H9 (cell line): ENCODE measurements at regions not wholly inside any gene's neighbourhood (a gene's known extent, or its start where the extent isn't known, plus 50 kb on each side); places are given as distances from the start of the nearest gene placed in this dataset.

Source experiments
- DNase-seq: peaks from one replicate; pipeline ENCODE4 v3.0.0-alpha.2; 2017
- H2AFZ ChIP-seq: one replicate; pipeline ENCODE4 v1.6.1; 2013; ENCODE audit warnings: mild to moderate bottlenecking, low read length, control low read depth, moderate library complexity
- H2AK5ac ChIP-seq: 2 replicates; pipeline ENCODE4 v1.6.1; 2013; ENCODE audit warnings: low read length, control low read depth, mixed read lengths; ENCODE audit not compliant: insufficient read length
- H2BK120ac ChIP-seq: one replicate; pipeline ENCODE4 v1.6.1; 2013; ENCODE audit warnings: low read depth, mild to moderate bottlenecking, low read length, control low read depth, inconsistent platforms; ENCODE audit not compliant: poor library complexity, severe bottlenecking
- H2BK12ac ChIP-seq: 2 replicates; pipeline ENCODE4 v1.6.1; 2013; ENCODE audit warnings: low read length, control low read depth, mixed read lengths, low read depth; ENCODE audit not compliant: insufficient read length
- H2BK15ac ChIP-seq: 2 replicates; pipeline ENCODE4 v1.6.1; 2013; ENCODE audit warnings: low read depth, low read length, control low read depth
- H2BK20ac ChIP-seq: one replicate; pipeline ENCODE4 v1.6.1; 2013; ENCODE audit warnings: low read depth, mild to moderate bottlenecking, low read length, control low read depth, inconsistent platforms; ENCODE audit not compliant: poor library complexity, severe bottlenecking
- H2BK5ac ChIP-seq: 2 replicates; pipeline ENCODE4 v1.6.1; 2013; ENCODE audit warnings: low read length, control low read depth, mixed read lengths; ENCODE audit not compliant: insufficient read length
- H3K14ac ChIP-seq: 2 replicates; pipeline ENCODE4 v1.6.1; 2013; ENCODE audit warnings: low read length, control low read depth; ENCODE audit not compliant: insufficient read depth
- H3K18ac ChIP-seq: 2 replicates; pipeline ENCODE4 v1.6.1; 2013; ENCODE audit warnings: low read depth, mild to moderate bottlenecking, mixed read lengths, low read length, control low read depth; ENCODE audit not compliant: insufficient read length
- H3K23ac ChIP-seq: 2 replicates; pipeline ENCODE4 v1.6.1; 2013; ENCODE audit warnings: low read length, control low read depth, mixed read lengths, low read depth; ENCODE audit not compliant: insufficient read length
- H3K23me2 ChIP-seq: 2 replicates; pipeline ENCODE4 v1.6.1; 2013; ENCODE audit warnings: low read depth, mild to moderate bottlenecking, mixed read lengths, low read length, control low read depth; ENCODE audit not compliant: insufficient read length, poor library complexity, severe bottlenecking
- H3K27ac ChIP-seq: 2 replicates; pipeline ENCODE4 v1.5.1; 2013; ENCODE audit warnings: low read length, control low read depth, mixed read lengths, low read depth; ENCODE audit not compliant: insufficient read length
- H3K27me3 ChIP-seq: 2 replicates; pipeline ENCODE4 v1.6.1; 2013; ENCODE audit warnings: low read length, control low read depth, inconsistent platforms; ENCODE audit not compliant: insufficient read depth
- H3K4ac ChIP-seq: 2 replicates; pipeline ENCODE4 v1.6.1; 2013; ENCODE audit warnings: low read depth, mild to moderate bottlenecking, control low read depth, inconsistent platforms, low read length, moderate library complexity
- H3K4me1 ChIP-seq: 2 replicates; pipeline ENCODE4 v1.6.1; 2013; ENCODE audit warnings: low read length, control low read depth, inconsistent platforms; ENCODE audit not compliant: insufficient read depth
- H3K4me2 ChIP-seq: 2 replicates; pipeline ENCODE4 v1.6.1; 2013; ENCODE audit warnings: low read length, control low read depth, mixed read lengths; ENCODE audit not compliant: insufficient read length, insufficient read depth
- H3K56ac ChIP-seq: 2 replicates; pipeline ENCODE4 v1.6.1; 2013; ENCODE audit warnings: low read depth, mild to moderate bottlenecking, mixed read lengths, low read length, control low read depth; ENCODE audit not compliant: insufficient read length
- H3K79me1 ChIP-seq: 2 replicates; pipeline ENCODE4 v1.6.1; 2013; ENCODE audit warnings: low read depth, mild to moderate bottlenecking, moderate library complexity, low read length, control low read depth, inconsistent platforms; ENCODE audit not compliant: insufficient read depth, poor library complexity, severe bottlenecking
- H3K79me2 ChIP-seq: 2 replicates; pipeline ENCODE4 v1.6.1; 2013; ENCODE audit warnings: low read length, control low read depth, inconsistent platforms; ENCODE audit not compliant: insufficient read depth
- H3K9ac ChIP-seq: 2 replicates; pipeline ENCODE4 v1.6.1; 2013; ENCODE audit warnings: low read length, control low read depth, mixed read lengths; ENCODE audit not compliant: insufficient read length; ENCODE audit errors: extremely low read depth
- H3K9me3 ChIP-seq: one replicate; pipeline ENCODE4 v1.6.1; 2013; ENCODE audit warnings: low read depth, low read length, inconsistent platforms; ENCODE audit not compliant: control insufficient read depth
- H3T11ph ChIP-seq: one replicate; pipeline ENCODE4 v1.6.1; 2013; ENCODE audit warnings: mild to moderate bottlenecking, low read length, control low read depth, inconsistent platforms
- H4K20me1 ChIP-seq: one replicate; pipeline ENCODE4 v1.6.1; 2013; ENCODE audit not compliant: control insufficient read depth, insufficient read length, insufficient read depth
- H4K5ac ChIP-seq: 2 replicates; pipeline ENCODE4 v1.6.1; 2013; ENCODE audit warnings: low read depth, mild to moderate bottlenecking, mixed read lengths, low read length, control low read depth; ENCODE audit not compliant: insufficient read length
- H4K8ac ChIP-seq: replicated peaks from 2 replicates; pipeline ENCODE4 v1.6.1; 2013; ENCODE audit warnings: low read length, control low read depth, mixed read lengths, low read depth; ENCODE audit not compliant: insufficient read length
- H4K91ac ChIP-seq: 2 replicates; pipeline ENCODE4 v1.6.1; 2013; ENCODE audit warnings: low read depth, mild to moderate bottlenecking, moderate library complexity, mixed read lengths, low read length, control low read depth; ENCODE audit not compliant: insufficient read length
- H3K27ac Mint-ChIP-seq, 3 experiments: 2 replicates in 2 of 3; 3 replicates in 1 of 3; pipeline ENCODE4 v1.8.0; 2020 to 2021; ENCODE audit warnings: mixed read lengths in 3 of 3, mild to moderate bottlenecking in 1 of 3, moderate library complexity in 1 of 3
- H3K27me3 Mint-ChIP-seq: 2 replicates; pipeline ENCODE4 v1.8.0; 2021; ENCODE audit warnings: low read depth, mild to moderate bottlenecking, moderate library complexity, mixed read lengths
- H3K36me3 Mint-ChIP-seq, 3 experiments: 2 replicates in 2 of 3; 3 replicates in 1 of 3; pipeline ENCODE4 v1.8.0; 2020 to 2021; ENCODE audit warnings: low read depth in 3 of 3, mixed read lengths in 3 of 3; ENCODE audit not compliant: insufficient read depth in 1 of 3
- H3K4me1 Mint-ChIP-seq, 2 experiments: 2 replicates each; pipeline ENCODE4 v1.8.0; 2020; ENCODE audit warnings: mixed read lengths in 2 of 2
- H3K4me3 Mint-ChIP-seq, 2 experiments: 2 replicates in 1 of 2; 3 replicates in 1 of 2; pipeline ENCODE4 v1.8.0; 2020 to 2021; ENCODE audit warnings: mild to moderate bottlenecking in 2 of 2, mixed read lengths in 2 of 2, moderate library complexity in 1 of 2
- H3K9me3 Mint-ChIP-seq, 2 experiments: 2 replicates in 1 of 2; 3 replicates in 1 of 2; pipeline ENCODE4 v1.8.0; 2020; ENCODE audit warnings: mild to moderate bottlenecking in 2 of 2, mixed read lengths in 2 of 2, moderate library complexity in 1 of 2
- CTCF ChIP-seq: fragments of 200-600 bp; sonication (generic); conservative IDR thresholded peaks from 3 replicates; pipeline ENCODE4 v1.8.0; 2021; ENCODE audit warnings: antibody characterized with exemption, mild to moderate bottlenecking
- WGBS: extraction: QIAGEN DNeasy Blood & Tissue Kit; methylation state at CpG from one replicate; pipeline ENCODE4 v1.1.7; 2013; ENCODE audit warnings: missing lambda C conversion rate, low lambda C conversion rate, mixed read lengths; ENCODE audit not compliant: insufficient read length; ENCODE audit errors: extremely low coverage; 5-methylcytosine and 5-hydroxymethylcytosine counted together

- no peak overlapping the region for H3K23ac ChIP-seq
- H4K5ac ChIP-seq, result no peak overlapping the region
- no peak overlapping the region for H3K9ac ChIP-seq
- no peak overlapping the region for H4K8ac ChIP-seq
- H3K27me3 ChIP-seq, result no peaks in the 10 kb centered on the region
- H2BK20ac ChIP-seq, result no peak overlapping the region
- no peaks in the 10 kb centered on the region for H3K4me1 ChIP-seq
- no peak overlapping the region for H3K4me2 ChIP-seq
- no peak overlapping the region for H2BK12ac ChIP-seq
- Mint-ChIP-seq H3K36me3 (peaks cover 0 to 9% (median 0%) of the 10 kb centered on the region in 3 experiments; a peak in 3 of 7 replicates), H3K9me3 (peaks cover 4 to 5% of the 10 kb centered on the region in 2 experiments), H3K4me1 (peaks cover 3 to 4% of the 10 kb centered on the region in 2 experiments; a peak in 3 of 4 replicates), H3K27me3 (peaks cover 3% of the 10 kb centered on the region; the same call in 1 of the 2 replicates), H3K27ac (no peak overlapping the region), H3K4me3 (no peak overlapping the region)
- H3K79me1 ChIP-seq, result no peaks in the 10 kb centered on the region
- no peak overlapping the region for H3T11ph ChIP-seq
- no peak overlapping the region for H2BK5ac ChIP-seq
- no peaks in the 10 kb centered on the region for H3K9me3 ChIP-seq
- no peak overlapping the region for H2BK120ac ChIP-seq
- no peak overlapping the region for H2AFZ ChIP-seq
- no peak overlapping the region for H4K91ac ChIP-seq
- H3K14ac ChIP-seq, result no peak overlapping the region
- WGBS, result no CpG with 5 or more reads among the region's 2 CpGs
- H3K23me2 ChIP-seq, result no peaks in the 10 kb centered on the region
- H3K18ac ChIP-seq, result no peak overlapping the region
- no peak overlapping the region for H3K4ac ChIP-seq
- no peak overlapping the region for H3K27ac ChIP-seq
- H3K56ac ChIP-seq, result no peak overlapping the region
- no peak for DNase-seq
- TF ChIP-seq CTCF, result no peak
- H2BK15ac ChIP-seq, result no peak overlapping the region
- H4K20me1 ChIP-seq, result no peaks in the 10 kb centered on the region
- no peak overlapping the region for H2AK5ac ChIP-seq
- H3K79me2 ChIP-seq, result no peaks in the 10 kb centered on the region
These were observed 96.9 kb downstream of the CCDC34 start for GRCh38 chr11:27266125-27266524.
